K562 (cell line): ENCODE measurements at regions not wholly inside any gene's neighbourhood (a gene's known extent, or its start where the extent isn't known, plus 50 kb on each side); places are given as distances from the start of the nearest gene placed in this dataset.
"Not testable (repeated sequence)": the region's sequence is repeated elsewhere in the genome, so short reads cannot be mapped to it uniquely, and the experiment has no call there.

Source experiments
- ATAC-seq: fragments of 200-7000 bp; cut with Tn5 transposase; 3 replicates; pipeline ENCODE4 v1.9.1; 2020; ENCODE audit warnings: moderate library complexity
- BruUV-seq: library from RNA; stranded (reverse); fragments of 400-500 nt; replicated peaks from 2 replicates; lab custom pipeline; 2021; lab: Mats Ljungman, UMichigan
- CTCF ChIA-PET: fragments of 300-600 bp; formaldehyde crosslinking; extraction: SDS; loops from one replicate; lab custom pipeline; 2021; ENCODE audit warnings: low intra/inter-chr PET ratio; lab: Yijun Ruan, JAX
- POLR2A ChIA-PET: fragments of 300-600, 350-650 bp; sonication (Branson Sonifier 250); formaldehyde crosslinking; extraction: SDS; loops from one replicate; lab custom pipeline; 2021; ENCODE audit warnings: antibody characterized with exemption, inconsistent platforms; lab: Yijun Ruan, JAX
- DNase-seq, 4 experiments: peaks; one replicate each; pipeline versions ENCODE4 v3.0.0 to v3.0.0-alpha.2; 2011 to 2018; ENCODE audit warnings: low spot score in 3 of 4, mixed read lengths in 3 of 4; ENCODE audit errors: extremely low read depth in 1 of 4
- FAIRE-seq: peaks from 2 replicates; lab custom pipeline; 2011; peaks lifted over from hg19 to GRCh38; lab: Jason Lieb, UNC
- H2AFZ ChIP-seq: 2 replicates; pipeline ENCODE4 v1.6.0; 2011; ENCODE audit warnings: low read depth, low read length, control low read depth, inconsistent platforms
- H3K27ac ChIP-seq: fragments of 200-600 bp; 3 replicates; pipeline ENCODE4 v1.8.0; 2011; ENCODE audit warnings: low read depth, mild to moderate bottlenecking, control low read depth, inconsistent platforms, low read length, moderate library complexity, mixed read lengths; ENCODE audit errors: extremely low read depth
- H3K27me3 ChIP-seq, 2 experiments: fragments of 300-600 bp in 1 of 2; 2 replicates in 1 of 2; 3 replicates in 1 of 2; pipeline versions ENCODE4 v1.6.0 to v1.8.0; 2011; ENCODE audit warnings: inconsistent platforms in 2 of 2, low read length in 2 of 2, mild to moderate bottlenecking in 1 of 2, mixed read lengths in 1 of 2, moderate library complexity in 1 of 2; ENCODE audit not compliant: control insufficient read depth in 2 of 2, insufficient read depth in 2 of 2
- H3K36me3 ChIP-seq: fragments of 300-600 bp; 3 replicates; pipeline ENCODE4 v1.8.0; 2011; ENCODE audit warnings: mild to moderate bottlenecking, low read length, inconsistent platforms; ENCODE audit not compliant: control insufficient read depth, insufficient read depth
- H3K4me1 ChIP-seq, 2 experiments: fragments of 200-600 bp in 1 of 2; replicated peaks in 1 of 2; 2 replicates in 1 of 2; 3 replicates in 1 of 2; pipeline versions ENCODE4 v1.5.1 to v1.8.0; 2011; ENCODE audit warnings: inconsistent platforms in 2 of 2, low read length in 2 of 2, mild to moderate bottlenecking in 1 of 2, mixed read lengths in 1 of 2, moderate library complexity in 1 of 2; ENCODE audit not compliant: control insufficient read depth in 2 of 2, insufficient read depth in 2 of 2
- H3K4me2 ChIP-seq: 2 replicates; pipeline ENCODE4 v1.6.1; 2011; ENCODE audit warnings: low read length, control low read depth, inconsistent platforms, mixed read lengths; ENCODE audit not compliant: insufficient read depth
- H3K4me3 ChIP-seq: fragments of 200-600 bp; sonication (generic), shearing (Covaris generic); 2 replicates; pipeline ENCODE4 v1.5.1; 2016; ENCODE audit warnings: control low read depth, inconsistent platforms
- H3K79me2 ChIP-seq: fragments of 200-600 bp; 3 replicates; pipeline ENCODE4 v1.8.0; 2011; ENCODE audit warnings: low read length, inconsistent platforms; ENCODE audit not compliant: control insufficient read depth, insufficient read depth
- H3K9ac ChIP-seq, 2 experiments: 2 replicates each; pipeline versions ENCODE4 v1.6.0 to v1.6.1; 2011; ENCODE audit warnings: low read depth in 2 of 2, low read length in 2 of 2, control low read depth in 1 of 2, inconsistent platforms in 1 of 2, mild to moderate bottlenecking in 1 of 2, mixed read lengths in 1 of 2; ENCODE audit not compliant: insufficient read depth in 1 of 2
- H3K9me1 ChIP-seq: one replicate; pipeline ENCODE4 v1.6.0; 2011; ENCODE audit warnings: inconsistent platforms, mild to moderate bottlenecking, low read length, moderate library complexity; ENCODE audit not compliant: control insufficient read depth, insufficient read depth
- H3K9me3 ChIP-seq: replicated peaks from 2 replicates; pipeline ENCODE4 v1.5.1; 2011; ENCODE audit warnings: low read depth, low read length, inconsistent platforms; ENCODE audit not compliant: control insufficient read depth, insufficient read depth
- H4K20me1 ChIP-seq: replicated peaks from 2 replicates; pipeline ENCODE4 v1.6.1; 2011; ENCODE audit warnings: low read length, inconsistent platforms, mixed read lengths; ENCODE audit not compliant: control insufficient read depth, insufficient read depth
- BRD9 ChIP-seq: fragments of 450-650 bp; IDR thresholded peaks from 2 replicates; pipeline ENCODE4 v1.6.1; 2018; ENCODE audit warnings: low read depth; ENCODE audit not compliant: partially characterized antibody
- FOXM1 ChIP-seq, 2 experiments: fragments of 450-650 bp in 1 of 2; sonication (generic) in 1 of 2; formaldehyde crosslinking in 1 of 2; IDR thresholded peaks; 2 replicates each; pipeline versions ENCODE4 v1.6.1 to v1.9.0; 2017 to 2022; ENCODE audit warnings: low read depth in 2 of 2, mild to moderate bottlenecking in 2 of 2, missing genetic modification reagents in 1 of 2, moderate library complexity in 1 of 2
- FOXP1 ChIP-seq: sonication (generic); formaldehyde crosslinking; IDR thresholded peaks from 2 replicates; pipeline ENCODE4 v1.8.0; 2022; ENCODE audit warnings: mild to moderate bottlenecking, missing genetic modification reagents
- HNRNPH1 ChIP-seq: fragments of 200-400 bp; formaldehyde crosslinking; optimal IDR thresholded peaks from 2 replicates; pipeline ENCODE3; 2017; ENCODE audit warnings: low read depth, mild to moderate bottlenecking, low read length, moderate library complexity
- HNRNPK ChIP-seq: fragments of 200-400 bp; formaldehyde crosslinking; IDR thresholded peaks from one replicate; pipeline ENCODE4 v1.6.1; 2018; ENCODE audit warnings: mild to moderate bottlenecking, low read depth, low read length; ENCODE audit not compliant: poor library complexity, severe bottlenecking
- NFE2L1 ChIP-seq: fragments of 450-650 bp; IDR thresholded peaks from 2 replicates; pipeline ENCODE4 v1.6.1; 2016; ENCODE audit warnings: missing genetic modification characterization, low read depth, mild to moderate bottlenecking, missing compliant biosample characterization, moderate library complexity, borderline replicate concordance
- RHOXF2B ChIP-seq: fragments of 250-450 bp; sonication (Bioruptor Pico); conservative IDR thresholded peaks from 2 replicates; pipeline ENCODE4 v1.5.1; 2021
- SP1 ChIP-seq: sonication (generic); formaldehyde crosslinking; IDR thresholded peaks from 2 replicates; pipeline ENCODE4 v1.8.1; 2022; ENCODE audit warnings: mild to moderate bottlenecking, missing genetic modification reagents
- TBP ChIP-seq: optimal IDR thresholded peaks from 2 replicates; pipeline ENCODE3; 2011; ENCODE audit warnings: low read depth, low read length, improper control_type of control experiment
- WGBS: fragments of 100-300 bp; shearing (Covaris generic); methylation state at CpG from one replicate; pipeline ENCODE4 v1.1.6; 2016; ENCODE audit warnings: low coverage, mixed read lengths; ENCODE audit not compliant: insufficient coverage; ENCODE audit errors: missing lambda C conversion rate; 5-methylcytosine and 5-hydroxymethylcytosine counted together
- in situ Hi-C: fragments of 300-500 bp; cut with MboI; formaldehyde crosslinking; loops from 4 replicates; pipeline ENCODE4 v1.15.0; 2018; ENCODE audit warnings: inconsistent platforms, mixed read lengths
- intact Hi-C: fragments of 100-400 bp; cut with micrococcal nuclease; formaldehyde crosslinking; loops from 2 replicates; pipeline ENCODE4 v1.14.2; 2022
- TF ChIP-seq, protein P1 (sequence below): sonication (generic); formaldehyde crosslinking; IDR thresholded peaks from 2 replicates; pipeline ENCODE4 v1.8.0; 2022; ENCODE audit warnings: mild to moderate bottlenecking, missing genetic modification reagents
- TF ChIP-seq, protein P2 (sequence below): fragments of 250-450 bp; sonication (Bioruptor Pico); IDR thresholded peaks from 2 replicates; pipeline ENCODE4 v1.4.0; 2020; ENCODE audit warnings: mild to moderate bottlenecking

DNA sequence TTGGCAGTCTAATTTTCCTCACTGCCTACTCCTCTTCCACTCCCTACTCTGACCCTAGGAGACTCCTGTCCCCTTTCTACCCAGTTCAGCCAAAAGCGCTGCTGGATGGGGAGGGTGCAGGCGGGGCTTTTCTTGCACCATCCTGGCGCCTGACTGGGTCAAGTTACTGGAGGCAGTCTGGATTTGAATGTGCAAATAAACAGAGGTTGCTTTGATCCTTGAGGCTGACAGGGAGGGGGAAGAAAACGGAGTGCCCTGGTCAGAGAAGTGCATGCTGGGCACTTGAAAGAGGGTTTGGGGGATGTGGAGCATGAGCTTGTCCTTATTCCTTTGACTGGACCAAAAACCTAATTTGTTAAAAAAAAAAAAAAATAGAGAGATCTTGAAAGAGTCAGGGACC lies 76.8 kb upstream of the SOX13 start (continued):
- TF ChIP-seq FOXM1 (IDR thresholded peaks at IDR 0.05; ENCODE audit: low read depth) (no peak), FOXM1 (CRISPR knock-in tag; IDR thresholded peaks at IDR 0.05; ENCODE audit: low read depth) (no peak)

DNA sequence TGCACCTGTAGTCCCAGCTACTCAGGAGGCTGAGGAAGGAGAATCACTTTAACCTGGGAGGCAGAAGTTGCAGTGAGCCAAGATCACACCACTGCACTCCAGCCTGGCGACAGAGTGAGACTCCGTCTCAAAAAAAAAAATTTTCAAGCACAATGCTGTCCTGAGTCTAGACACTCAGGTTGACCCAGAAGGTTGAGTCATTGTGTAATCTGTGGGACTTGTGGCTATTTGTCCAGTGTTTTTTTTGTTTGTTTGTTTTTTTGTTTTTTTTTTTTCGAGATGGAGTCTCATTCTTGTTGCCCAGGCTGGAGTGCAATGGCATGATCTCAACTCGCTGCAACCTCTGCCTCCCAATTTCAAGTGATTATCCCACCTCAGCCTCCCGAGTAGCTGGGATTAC lies 74.3 kb upstream of the SOX13 start:
- BruUV-seq, H3K4me3 ChIP-seq, H3K36me3 ChIP-seq, POLR2A ChIA-PET, ATAC-seq, in situ Hi-C loops, CTCF ChIA-PET, H3K4me2 ChIP-seq, H3K79me2 ChIP-seq, H3K27ac ChIP-seq, H3K4me1 ChIP-seq, H4K20me1 ChIP-seq, H2AFZ ChIP-seq, FAIRE-seq, H3K9ac ChIP-seq, H3K9me1 ChIP-seq, DNase-seq, H3K9me3 ChIP-seq: not testable (repeated sequence)
- WGBS: 2% methylated on average over 5 of the region's 5 CpGs
- intact Hi-C loops: loop anchor here (10.0 kb wide), 1 partner anchor 124 kb away; no protein-coding TSS in a partner anchor
- peaks cover 16 to 21% of the 10 kb centered on the region in 2 experiments; a peak in 4 of 5 replicates for H3K27me3 ChIP-seq

DNA sequence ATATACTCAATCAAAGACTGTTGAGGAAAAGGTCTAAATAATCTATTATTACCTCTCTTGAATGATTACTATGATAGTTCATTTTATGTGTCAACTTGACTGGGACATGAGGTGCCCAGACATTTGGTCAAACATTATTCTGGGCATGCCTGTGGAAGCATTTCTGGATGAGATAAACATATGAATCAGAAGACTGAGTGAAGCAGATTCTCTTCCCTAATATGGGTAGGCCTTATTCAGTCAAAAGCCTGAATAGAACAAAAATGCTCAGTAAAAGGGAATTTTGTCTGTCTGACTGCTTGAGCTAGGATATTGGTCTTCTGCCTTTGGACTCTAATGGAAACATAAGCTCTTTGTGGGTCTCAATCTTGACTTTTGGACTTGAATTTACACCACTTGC lies 73.3 kb upstream of the SOX13 start:
- ATAC-seq: no peak
- CTCF ChIA-PET: no interaction called here
- no peak for TF ChIP-seq BRD9
- TF ChIP-seq, protein P1, sequence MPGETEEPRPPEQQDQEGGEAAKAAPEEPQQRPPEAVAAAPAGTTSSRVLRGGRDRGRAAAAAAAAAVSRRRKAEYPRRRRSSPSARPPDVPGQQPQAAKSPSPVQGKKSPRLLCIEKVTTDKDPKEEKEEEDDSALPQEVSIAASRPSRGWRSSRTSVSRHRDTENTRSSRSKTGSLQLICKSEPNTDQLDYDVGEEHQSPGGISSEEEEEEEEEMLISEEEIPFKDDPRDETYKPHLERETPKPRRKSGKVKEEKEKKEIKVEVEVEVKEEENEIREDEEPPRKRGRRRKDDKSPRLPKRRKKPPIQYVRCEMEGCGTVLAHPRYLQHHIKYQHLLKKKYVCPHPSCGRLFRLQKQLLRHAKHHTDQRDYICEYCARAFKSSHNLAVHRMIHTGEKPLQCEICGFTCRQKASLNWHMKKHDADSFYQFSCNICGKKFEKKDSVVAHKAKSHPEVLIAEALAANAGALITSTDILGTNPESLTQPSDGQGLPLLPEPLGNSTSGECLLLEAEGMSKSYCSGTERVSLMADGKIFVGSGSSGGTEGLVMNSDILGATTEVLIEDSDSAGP (CRISPR knock-in tag): no peak
- TF ChIP-seq TBP: no peak
- TF ChIP-seq RHOXF2B (CRISPR knock-in tag): no peak
- no peak for TF ChIP-seq SP1
- no peak for TF ChIP-seq FOXP1 (CRISPR knock-in tag)
- no peak for TF ChIP-seq NFE2L1 (tag)
- TF ChIP-seq HNRNPH1: no peak
- TF ChIP-seq, protein P2, sequence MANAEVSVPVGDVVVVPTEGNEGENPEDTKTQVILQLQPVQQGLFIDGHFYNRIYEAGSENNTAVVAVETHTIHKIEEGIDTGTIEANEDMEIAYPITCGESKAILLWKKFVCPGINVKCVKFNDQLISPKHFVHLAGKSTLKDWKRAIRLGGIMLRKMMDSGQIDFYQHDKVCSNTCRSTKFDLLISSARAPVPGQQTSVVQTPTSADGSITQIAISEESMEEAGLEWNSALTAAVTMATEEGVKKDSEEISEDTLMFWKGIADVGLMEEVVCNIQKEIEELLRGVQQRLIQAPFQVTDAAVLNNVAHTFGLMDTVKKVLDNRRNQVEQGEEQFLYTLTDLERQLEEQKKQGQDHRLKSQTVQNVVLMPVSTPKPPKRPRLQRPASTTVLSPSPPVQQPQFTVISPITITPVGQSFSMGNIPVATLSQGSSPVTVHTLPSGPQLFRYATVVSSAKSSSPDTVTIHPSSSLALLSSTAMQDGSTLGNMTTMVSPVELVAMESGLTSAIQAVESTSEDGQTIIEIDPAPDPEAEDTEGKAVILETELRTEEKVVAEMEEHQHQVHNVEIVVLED (CRISPR knock-in tag): no peak
- TF ChIP-seq HNRNPK: no peak

More for the DNA sequence above, 73.3 kb upstream of the SOX13 start:
- intact Hi-C loops: loop anchor here (10.0 kb wide), 1 partner anchor 125 kb away; no protein-coding TSS in a partner anchor
- no peak for FAIRE-seq
- Histone ChIP-seq H3K27me3 (peaks cover 16 to 24% of the 10 kb centered on the region in 2 experiments; a peak in 4 of 5 replicates), H3K79me2 (no peaks in the 10 kb centered on the region), H3K36me3 (no peaks in the 10 kb centered on the region), H3K4me2 (no peak overlapping the region), H3K9me3 (no peaks in the 10 kb centered on the region), H4K20me1 (no peaks in the 10 kb centered on the region), H3K4me1 (no peaks in the 10 kb centered on the region), H3K9ac (no peak overlapping the region), H2AFZ (no peak overlapping the region), H3K27ac (no peak overlapping the region), H3K9me1 (no peaks in the 10 kb centered on the region), H3K4me3 (no peak overlapping the region)
- no TSS peak for BruUV-seq
- no peak for DNase-seq
- POLR2A ChIA-PET: interaction anchor here (0.6 to 0.9 kb wide), 2 partner anchors 12 to 27 kb away, joined by 3 read pairs; no protein-coding TSS in a partner anchor
- in situ Hi-C loops: no loop called here
